DMS79 (cell line): ENCODE measurements at regions not wholly inside any gene's neighbourhood (a gene's known extent, or its start where the extent isn't known, plus 50 kb on each side); places are given as distances from the start of the nearest gene placed in this dataset.

ENCODE experiments used
- DNase-seq: peaks from one replicate; lab custom pipeline; 2025; lab: John Stamatoyannopoulos, UW

DNA sequence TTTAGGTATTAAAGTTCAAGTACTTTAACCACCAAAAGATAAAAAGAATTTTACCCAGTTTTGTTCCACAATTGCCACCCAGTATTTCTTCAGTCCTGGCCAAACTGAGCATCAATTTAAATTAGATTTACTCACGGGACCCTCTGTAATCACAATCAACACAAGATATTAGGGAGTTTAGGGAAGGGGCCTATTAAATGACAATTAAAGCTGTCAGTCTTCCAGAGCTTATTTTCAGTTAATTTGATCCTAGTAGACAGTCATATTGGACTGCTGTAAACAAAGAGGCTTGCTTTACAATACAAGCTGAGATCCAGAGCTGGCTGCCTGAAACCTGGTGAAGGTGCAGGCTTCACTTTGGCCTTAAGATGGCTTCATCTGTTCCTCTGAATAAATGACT is 321.2 kb upstream of the NBEA start:
- no peak for DNase-seq

DNA sequence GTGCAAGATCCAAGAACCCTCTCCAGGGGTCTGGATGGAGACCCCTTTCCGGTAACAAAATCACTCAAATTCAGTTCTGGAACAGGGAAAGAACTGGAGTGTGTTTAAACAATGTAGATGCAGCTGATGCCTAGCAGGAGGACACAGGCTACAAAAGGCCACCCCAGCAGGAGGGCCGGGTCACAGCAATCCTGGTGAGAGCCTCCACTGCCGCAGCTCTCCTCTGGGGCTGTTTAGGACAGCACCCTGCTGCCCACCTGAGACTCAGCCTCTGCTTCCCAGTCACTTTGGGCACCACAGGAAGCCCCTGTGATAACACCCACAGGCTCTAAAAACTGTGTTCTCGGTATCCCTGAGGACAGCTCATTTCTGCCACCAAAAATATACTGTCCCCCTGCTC is 318.7 kb upstream of the NBEA start:
- no peak for DNase-seq

DNA sequence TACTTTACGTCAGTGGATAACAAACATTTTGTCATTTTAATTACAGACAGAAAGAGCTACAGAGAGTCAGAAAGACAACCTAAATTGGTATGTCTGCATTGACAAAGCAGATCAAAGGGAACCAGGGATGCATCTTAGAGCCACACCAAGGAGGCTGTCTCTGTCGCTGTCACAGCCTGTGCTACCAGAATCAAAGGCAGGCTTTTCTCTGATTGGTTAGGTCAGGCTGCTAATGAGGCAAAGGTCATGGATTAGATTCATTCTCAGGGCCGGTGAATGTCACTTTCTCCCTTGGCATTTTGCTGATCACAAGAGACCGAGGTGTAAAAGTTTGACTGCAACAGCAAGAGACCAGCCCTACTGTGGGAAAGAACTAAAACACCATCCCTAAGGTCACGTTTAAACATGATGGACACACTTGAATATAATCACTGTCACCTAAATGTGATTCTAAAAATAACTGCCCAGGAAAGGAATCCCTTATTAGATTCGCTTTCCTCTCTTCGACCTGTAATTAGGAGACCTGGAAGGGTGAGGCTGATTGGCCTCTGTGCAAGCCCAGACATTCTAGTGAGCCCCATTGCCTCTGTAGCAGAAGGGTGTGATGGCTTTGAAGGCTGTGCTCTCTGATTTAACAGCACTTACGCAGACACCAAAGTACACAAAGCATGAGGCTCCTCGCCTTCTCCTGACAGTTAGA is 314.4 kb upstream of the NBEA start:
- DNase-seq = no peak

DNA sequence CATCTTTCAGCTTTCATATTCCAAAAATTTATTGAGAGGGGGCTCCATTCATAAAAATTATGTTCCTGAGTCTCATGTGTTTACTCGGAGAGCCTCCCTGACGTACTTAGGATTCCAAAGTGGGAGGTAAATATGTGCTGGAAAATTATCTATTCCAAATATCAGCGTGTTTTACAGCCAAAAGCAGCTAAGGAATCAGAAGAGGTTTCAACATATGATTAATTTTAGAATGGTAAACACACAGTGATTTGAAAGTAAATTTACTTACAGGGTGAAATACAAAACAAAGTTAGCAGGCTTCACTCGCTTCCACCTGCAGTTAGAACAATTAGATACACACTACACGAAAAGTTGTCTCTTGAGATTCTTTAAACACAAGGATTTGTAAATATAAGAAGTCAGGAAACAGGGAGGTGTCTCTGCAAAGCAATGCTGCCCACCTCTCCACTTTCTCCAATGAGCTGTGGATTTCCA is 313.8 kb upstream of the NBEA start:
- no peak for DNase-seq

GRCh38 chr13:34634448-34634847 is 307.6 kb upstream of the NBEA start:
- DNase-seq = no peak

DNA sequence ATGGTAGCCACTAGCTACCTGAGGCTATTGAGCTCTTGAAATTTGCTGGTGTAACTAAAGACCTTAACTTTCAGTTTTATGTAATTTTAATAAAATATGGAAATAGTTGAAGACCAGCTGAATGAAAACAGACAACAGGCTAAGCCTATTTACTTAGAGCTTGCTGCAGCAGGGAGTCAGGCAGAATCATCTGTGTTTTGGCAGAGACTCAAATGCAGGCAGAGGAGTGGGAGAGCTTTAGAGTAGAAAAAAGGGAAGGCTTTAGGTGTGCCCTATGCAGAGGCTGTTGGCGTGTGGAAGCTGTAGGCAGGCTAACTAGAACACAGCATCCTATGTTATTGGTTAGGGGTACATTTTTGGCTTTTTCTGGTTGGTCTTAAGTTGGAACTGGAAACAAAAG is 304.9 kb upstream of the NBEA start:
- DNase-seq = no peak

GRCh38 chr13:34637636-34638035 is 304.4 kb upstream of the NBEA start:
- DNase-seq = no peak

DNA sequence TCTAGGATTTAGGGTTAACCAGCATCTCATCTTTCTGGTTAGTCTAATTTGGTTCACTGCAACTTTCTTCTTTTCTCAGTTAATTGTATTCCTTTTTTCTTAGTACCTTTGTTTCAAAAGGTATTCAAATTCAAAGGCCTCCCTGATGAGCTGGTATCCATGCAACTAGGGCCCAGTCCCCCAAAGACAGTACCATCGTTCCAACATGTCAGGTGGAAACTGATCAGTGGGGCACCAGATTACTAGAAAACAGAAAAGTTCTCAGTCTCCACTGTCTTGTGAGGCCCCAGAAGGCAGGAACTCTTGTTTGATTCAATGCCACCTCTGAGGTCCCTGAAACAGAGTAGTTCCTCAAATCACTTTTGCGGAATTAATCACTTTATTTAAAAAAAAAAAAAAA is 303.2 kb upstream of the NBEA start:
- DNase-seq = no peak

DNA sequence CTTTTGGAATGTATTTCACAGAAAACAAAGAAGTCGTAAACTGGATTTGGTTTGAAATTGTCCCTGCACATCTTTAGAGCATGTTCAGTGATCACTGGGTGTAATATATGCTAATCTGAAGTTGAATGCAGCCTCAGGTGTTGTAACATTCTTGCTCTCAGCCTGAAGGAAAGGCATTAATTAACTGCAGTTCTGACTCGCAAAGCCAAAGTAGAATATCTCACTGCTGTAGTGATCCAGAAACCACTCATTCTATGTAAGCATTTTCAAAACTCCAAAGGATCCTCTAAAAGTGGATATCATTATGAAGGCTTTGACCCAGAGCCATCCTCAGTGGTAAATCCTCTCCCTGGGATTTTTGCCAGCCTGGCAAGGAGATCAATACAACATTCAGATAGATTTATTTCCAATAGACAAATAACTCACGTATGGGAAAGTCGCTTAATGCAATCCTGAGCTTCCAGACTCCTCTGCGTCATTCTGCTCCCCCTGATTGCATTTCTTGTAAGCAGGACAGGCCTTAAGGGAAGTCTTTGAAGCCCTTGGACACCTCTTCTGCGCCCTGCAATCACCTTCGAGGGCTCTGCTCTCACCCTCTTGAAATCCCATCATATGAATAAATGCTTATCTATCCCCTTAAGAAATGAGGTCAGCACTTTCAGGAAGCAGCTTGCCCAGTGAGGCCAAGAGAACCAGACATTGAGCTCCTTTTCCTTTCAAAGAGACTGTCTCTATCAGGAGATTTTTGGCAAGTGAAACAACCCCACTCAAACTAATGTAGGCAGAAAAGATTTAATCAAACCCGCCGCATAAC is 301.7 kb upstream of the NBEA start:
- DNase-seq = peak; percentile 31

DNA sequence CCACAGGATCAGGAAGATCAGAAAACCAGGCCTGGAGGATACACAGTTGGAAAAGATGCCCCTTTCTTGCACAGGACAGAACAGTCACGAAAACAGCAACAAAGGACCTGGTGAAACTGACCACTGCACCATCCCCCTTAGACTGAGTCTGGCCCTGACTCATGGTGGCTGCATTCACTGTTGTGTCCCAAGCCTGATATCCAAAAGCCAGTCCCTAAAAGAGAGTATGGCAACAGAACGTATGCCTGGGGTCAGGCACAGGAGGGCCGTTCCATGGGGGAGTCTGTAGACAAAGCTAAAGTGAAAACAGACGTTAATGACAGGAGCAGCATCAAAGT is 301.1 kb upstream of the NBEA start:
- DNase-seq = no peak

GRCh38 chr13:34647379-34648150 is 294.5 kb upstream of the NBEA start:
- no peak for DNase-seq

DNA sequence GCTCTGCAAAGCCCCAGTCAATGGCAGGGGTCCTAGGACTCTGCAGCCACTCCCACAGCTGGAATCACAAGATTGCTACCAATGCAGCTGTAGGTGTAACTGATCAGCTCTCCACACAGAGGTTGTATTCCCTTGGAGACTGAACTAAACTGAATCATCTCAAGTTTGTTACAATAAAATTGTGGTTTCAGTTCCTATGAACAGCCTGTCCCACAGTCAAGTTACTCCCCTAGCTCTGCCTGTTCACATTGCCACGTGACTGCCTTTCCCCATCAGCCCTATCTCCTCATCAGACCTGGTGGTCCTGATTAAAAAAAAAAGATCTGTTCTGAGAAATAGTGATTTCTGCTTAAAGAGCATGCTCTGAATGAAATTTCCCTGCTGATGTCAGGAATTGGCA is 287.9 kb upstream of the NBEA start:
- DNase-seq = no peak

DNA sequence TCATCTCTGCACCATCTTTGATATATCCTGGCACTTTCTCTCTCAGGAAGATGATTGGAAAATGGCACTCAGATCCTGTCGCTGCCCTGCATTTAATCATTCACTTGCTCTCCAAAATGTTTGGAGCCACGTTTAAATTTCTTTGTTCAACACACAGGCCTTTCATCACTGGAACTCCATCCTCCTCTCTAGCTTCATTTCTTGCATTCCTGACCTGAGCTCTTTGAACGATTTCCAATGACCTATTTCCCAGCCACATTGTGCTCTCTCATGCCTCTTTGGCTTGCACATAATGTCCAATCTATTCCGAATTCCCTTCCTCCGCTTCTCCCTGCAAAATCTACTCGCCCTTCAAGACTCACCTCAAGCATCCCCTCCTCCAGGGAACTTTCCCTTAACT is 287.4 kb upstream of the NBEA start:
- no peak for DNase-seq

DNA sequence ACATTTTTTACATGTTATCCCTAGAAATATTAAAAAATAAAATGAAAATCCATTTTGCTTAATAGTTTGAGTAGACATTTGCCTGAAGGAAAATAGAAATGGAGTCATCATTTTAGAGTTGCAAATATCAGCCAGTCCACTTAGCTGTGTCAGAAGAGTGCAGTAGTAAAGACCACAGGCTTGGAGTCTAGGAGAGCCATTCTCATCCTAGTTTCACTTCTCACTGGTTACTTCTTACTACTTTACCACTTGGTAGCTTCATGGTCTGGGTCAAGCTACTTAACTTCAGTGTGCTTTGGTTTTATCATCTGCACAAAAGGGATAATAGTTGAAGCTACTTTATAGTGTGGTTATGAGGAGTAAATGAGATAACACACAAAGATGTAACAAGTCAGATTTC is 286.5 kb upstream of the NBEA start:
- no peak for DNase-seq

DNA sequence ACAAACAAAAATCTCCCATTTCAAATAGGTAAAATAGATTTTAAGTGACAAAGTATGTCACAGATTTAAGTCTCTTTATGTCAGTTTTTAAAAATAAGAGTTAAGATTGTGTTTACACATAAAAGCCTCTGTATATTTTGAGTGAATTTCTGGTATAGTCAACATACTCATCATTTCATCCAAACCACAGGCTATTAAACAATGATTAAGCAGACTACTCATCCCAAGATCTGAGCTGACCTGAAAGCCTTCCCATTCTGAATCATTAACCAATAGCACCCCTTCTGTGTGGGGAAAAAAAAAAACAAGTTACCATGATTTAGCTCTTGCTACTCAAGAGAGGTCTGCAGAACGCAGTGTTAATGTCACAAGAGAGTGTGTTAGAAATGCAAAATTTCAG is 284.4 kb upstream of the NBEA start:
- DNase-seq = no peak

DNA sequence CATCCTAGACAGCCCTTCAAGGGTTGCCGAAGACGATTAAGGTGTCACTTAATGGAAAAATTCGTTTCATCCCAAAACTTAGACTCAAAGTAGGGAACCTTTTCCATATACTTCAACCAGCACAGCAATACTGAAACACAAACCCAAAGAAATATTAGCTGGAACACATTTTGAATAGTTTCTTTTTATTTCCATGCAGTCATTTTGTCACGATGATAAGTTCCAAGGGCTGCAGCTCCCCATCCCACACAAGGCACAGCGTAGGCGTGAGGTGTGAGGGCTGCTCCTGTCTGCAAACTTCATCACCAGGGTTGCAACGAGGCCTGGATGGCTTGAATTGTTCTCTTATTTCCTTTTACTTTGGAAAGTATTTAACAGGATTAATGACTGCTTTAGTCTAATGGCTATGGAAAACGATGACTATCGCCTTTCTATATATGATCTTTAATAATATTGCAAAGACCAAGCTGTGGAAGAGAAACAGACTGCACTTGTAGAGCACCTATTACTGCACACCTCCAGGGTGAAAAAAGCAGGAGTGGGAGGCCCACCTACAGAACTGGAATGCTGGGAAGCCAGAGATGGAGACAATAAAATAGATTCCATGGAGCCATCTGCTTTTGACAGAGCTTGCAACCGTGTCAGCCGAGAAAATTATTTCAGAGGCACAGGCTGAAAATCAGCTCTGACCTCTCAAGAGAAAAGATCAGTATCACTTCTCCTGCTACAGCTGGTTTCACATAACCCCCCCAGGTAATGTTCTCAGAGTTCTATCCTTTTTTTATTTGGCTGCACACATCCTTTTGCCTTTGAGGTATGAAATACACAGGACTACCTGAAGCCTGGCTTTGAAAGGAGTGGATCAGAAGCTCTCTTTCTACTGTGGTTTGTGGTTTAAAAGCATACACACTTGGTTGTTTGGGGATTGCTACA is 274.5 kb upstream of the NBEA start:
- DNase-seq = no peak

GRCh38 chr13:34671137-34671536 is 270.9 kb upstream of the NBEA start:
- no peak for DNase-seq

- no peak for DNase-seq
These were observed 269.4 kb upstream of the NBEA start for GRCh38 chr13:34672631-34673030.

- DNase-seq = no peak
These were observed 266.4 kb upstream of the NBEA start for GRCh38 chr13:34675626-34676025.

GRCh38 chr13:34678154-34678553 is 263.9 kb upstream of the NBEA start:
- no peak for DNase-seq

DNA sequence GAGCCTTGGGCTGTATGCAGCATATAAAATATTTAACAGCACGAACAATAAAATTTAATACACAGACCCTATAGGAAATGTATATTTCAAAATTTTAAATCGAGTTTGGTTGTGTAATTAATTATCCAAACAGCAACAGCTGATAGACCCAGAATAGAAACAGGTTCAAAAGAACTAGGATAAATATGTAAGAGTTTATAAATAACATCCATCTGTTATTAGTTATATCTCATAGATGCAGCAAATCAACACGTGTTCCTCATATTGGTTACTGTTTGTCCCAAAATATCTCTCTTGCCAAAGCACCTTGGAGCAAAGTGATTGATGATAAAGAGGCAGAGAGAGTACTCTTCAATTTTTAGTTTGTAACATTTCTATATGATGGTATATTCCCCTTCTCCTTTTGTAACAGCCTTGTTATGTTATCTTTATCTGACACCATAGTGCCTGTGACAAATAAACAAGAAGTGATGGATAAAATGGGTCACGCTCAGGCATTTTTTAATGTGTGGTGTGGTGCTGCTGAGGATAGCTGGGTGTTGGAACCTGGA is 260.6 kb upstream of the NBEA start:
- DNase-seq = no peak

GRCh38 chr13:34695063-34695462 is 247.0 kb upstream of the NBEA start:
- DNase-seq = no peak
